Chondrocyte (in vitro differentiated cells): ENCODE measurements at regions not wholly inside any gene's neighbourhood (a gene's known extent, or its start where the extent isn't known, plus 50 kb on each side); places are given as distances from the start of the nearest gene placed in this dataset.

ENCODE experiments used
- DNase-seq: peaks from one replicate; pipeline ENCODE4 v3.0.0; 2021; ENCODE audit warnings: mixed read lengths, low spot score
- H3K27ac Mint-ChIP-seq: one replicate; pipeline ENCODE4 v1.8.0; 2021; ENCODE audit warnings: mild to moderate bottlenecking, moderate library complexity, mixed read lengths; ENCODE audit not compliant: unreplicated experiment
- H3K27me3 Mint-ChIP-seq: 2 replicates; pipeline ENCODE4 v1.8.0; 2021; ENCODE audit warnings: low read depth, mixed read lengths
- H3K36me3 Mint-ChIP-seq: 2 replicates; pipeline ENCODE4 v1.8.0; 2021; ENCODE audit warnings: low read depth, mixed read lengths
- H3K4me1 Mint-ChIP-seq: 2 replicates; pipeline ENCODE4 v1.8.0; 2021; ENCODE audit warnings: low read depth, mild to moderate bottlenecking, mixed read lengths
- H3K4me3 Mint-ChIP-seq: one replicate; pipeline ENCODE4 v1.8.0; 2021; ENCODE audit warnings: mild to moderate bottlenecking, moderate library complexity, mixed read lengths; ENCODE audit not compliant: unreplicated experiment
- H3K9me3 Mint-ChIP-seq: 2 replicates; pipeline ENCODE4 v1.8.0; 2021; ENCODE audit warnings: low read depth, mixed read lengths
- TF ChIP-seq, protein P1 (sequence below): fragments of 200-600 bp; sonication (generic); IDR thresholded peaks from 2 replicates; pipeline ENCODE4 v1.5.0; 2021; ENCODE audit warnings: antibody characterized with exemption, mild to moderate bottlenecking, moderate library complexity

DNA sequence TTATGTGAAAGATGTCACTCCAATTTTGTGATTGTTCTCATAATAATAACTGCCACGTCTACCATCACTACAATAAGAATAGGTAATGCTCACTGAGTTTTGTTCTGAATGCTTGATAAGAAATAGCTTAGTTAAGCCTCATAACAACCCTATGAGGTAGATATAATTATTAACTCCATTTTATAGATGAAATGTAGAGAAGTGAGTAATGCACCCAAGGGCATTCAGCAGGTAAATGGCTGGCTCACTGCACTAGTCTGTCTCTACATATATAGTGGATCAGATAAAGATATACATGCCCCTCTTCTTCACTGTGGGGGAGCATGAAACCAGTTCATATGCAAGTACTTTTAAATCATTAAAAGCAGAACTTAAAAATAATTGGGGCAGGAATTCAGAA, 65.8 kb upstream of the SLC4A4 start:
- H3K4me3 Mint-ChIP-seq: no peak overlapping the region
- TF ChIP-seq, protein P1, sequence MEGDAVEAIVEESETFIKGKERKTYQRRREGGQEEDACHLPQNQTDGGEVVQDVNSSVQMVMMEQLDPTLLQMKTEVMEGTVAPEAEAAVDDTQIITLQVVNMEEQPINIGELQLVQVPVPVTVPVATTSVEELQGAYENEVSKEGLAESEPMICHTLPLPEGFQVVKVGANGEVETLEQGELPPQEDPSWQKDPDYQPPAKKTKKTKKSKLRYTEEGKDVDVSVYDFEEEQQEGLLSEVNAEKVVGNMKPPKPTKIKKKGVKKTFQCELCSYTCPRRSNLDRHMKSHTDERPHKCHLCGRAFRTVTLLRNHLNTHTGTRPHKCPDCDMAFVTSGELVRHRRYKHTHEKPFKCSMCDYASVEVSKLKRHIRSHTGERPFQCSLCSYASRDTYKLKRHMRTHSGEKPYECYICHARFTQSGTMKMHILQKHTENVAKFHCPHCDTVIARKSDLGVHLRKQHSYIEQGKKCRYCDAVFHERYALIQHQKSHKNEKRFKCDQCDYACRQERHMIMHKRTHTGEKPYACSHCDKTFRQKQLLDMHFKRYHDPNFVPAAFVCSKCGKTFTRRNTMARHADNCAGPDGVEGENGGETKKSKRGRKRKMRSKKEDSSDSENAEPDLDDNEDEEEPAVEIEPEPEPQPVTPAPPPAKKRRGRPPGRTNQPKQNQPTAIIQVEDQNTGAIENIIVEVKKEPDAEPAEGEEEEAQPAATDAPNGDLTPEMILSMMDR: no peak
- DNase-seq: no peak
- H3K27me3 Mint-ChIP-seq: no peaks in the 10 kb centered on the region
- no peaks in the 10 kb centered on the region for H3K36me3 Mint-ChIP-seq
- peaks cover 44% of the 10 kb centered on the region for H3K4me1 Mint-ChIP-seq
- no peak overlapping the region for H3K27ac Mint-ChIP-seq
- H3K9me3 Mint-ChIP-seq: no peaks in the 10 kb centered on the region

DNA sequence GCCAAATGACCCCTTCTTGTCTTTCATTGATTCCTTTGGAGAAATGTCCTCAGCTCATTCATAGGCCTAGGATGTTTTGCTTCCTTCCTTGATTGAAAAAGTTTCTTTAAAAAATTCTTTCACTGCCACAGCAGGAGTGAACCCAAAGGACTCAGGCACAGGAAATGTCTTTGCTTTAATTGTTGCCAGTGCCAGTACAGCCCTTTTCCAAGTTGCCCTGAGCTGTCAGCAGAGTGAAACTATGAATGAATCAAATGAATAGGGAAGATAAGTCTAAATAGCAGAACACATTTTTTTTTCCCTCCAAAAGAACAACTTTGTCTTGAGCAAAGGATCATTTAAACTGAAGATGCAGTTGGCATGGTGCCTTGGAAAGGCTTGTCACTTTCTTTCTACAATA, 63.8 kb upstream of the SLC4A4 start:
- TF ChIP-seq, protein P1: no peak
- Mint-ChIP-seq H3K9me3 (no peaks in the 10 kb centered on the region), H3K36me3 (no peaks in the 10 kb centered on the region), H3K4me3 (no peak overlapping the region), H3K27me3 (no peaks in the 10 kb centered on the region), H3K4me1 (peaks cover 26% of the 10 kb centered on the region), H3K27ac (peak overlapping the region; percentile 70)
- no peak for DNase-seq

DNA sequence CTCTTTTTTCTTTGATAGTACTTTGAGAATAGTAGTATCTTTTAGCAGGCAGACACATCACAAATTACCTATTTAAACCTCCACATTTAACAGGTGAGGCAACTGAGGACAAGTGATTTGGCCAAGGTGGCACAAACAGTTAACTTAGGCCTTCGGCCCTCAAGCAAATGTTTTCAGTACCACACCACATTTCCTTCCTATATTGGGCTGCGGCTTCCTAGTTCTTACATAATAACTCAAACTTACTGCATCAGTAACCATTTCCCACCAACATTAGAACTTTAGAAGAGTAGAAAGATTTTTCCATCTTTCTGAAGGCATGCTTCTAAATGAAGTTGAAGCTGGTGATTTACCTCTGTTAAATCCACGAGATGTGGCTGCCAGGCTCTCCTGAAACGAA, 63.2 kb upstream of the SLC4A4 start:
- peaks cover 23% of the 10 kb centered on the region for H3K4me1 Mint-ChIP-seq
- no peaks in the 10 kb centered on the region for H3K27me3 Mint-ChIP-seq
- no peak for DNase-seq
- H3K4me3 Mint-ChIP-seq: no peak overlapping the region
- H3K36me3 Mint-ChIP-seq: no peaks in the 10 kb centered on the region
- TF ChIP-seq, protein P1: no peak
- H3K9me3 Mint-ChIP-seq: no peaks in the 10 kb centered on the region
- no peak overlapping the region for H3K27ac Mint-ChIP-seq

DNA sequence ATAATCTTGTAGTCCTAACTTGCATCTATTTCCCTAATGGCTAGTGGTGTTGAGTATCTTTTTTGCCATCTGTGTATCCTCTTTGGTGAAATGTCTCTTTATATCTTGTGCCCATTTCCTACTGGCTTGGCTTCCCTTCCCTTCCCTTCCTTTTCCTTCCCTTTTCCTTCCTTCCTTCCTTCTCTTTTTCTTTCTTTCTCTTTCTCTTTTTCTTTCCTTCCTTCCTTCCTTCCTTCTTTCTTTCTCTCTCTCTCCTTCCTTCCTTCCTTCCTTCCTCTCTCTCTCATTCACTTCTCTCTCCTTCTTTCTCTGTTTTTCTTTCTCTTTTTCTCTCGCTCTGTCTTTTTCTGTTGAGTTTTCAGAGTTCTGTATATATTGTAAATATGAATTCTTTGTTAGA, 61.5 kb upstream of the SLC4A4 start:
- Mint-ChIP-seq H3K27ac (no peak overlapping the region), H3K4me3 (no peak overlapping the region), H3K27me3 (no peaks in the 10 kb centered on the region), H3K36me3 (no peaks in the 10 kb centered on the region), H3K4me1 (peaks cover 19% of the 10 kb centered on the region), H3K9me3 (no peaks in the 10 kb centered on the region)
- DNase-seq: no peak
- TF ChIP-seq, protein P1: no peak

DNA sequence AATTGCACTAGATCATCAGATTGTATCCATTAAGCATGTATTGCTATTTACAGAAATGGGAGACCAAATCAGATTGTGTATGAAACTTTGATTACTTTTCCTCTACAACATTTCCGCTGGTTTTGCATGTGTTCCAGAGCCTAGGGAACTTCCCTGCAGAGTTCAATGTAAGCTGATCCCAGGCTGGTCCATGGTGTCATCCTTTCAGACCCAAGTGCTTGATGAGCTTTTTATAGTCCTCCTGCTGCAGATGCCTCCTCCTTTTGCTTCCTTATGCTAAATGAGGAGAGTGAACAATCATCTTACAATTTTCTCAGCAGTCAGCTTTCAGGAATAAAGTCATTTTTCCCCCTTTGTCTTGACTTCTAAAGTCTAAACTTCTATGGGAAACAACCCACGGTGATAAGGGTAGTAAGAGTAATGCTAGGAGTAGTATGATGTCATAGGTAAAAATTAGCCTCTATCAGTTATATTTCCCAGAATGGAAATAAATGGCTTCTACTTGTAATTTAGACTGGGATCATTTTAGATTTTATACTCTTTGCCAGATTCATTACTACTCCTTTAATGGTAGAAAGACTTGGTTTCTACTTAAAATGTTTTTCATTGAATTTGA, 55.1 kb upstream of the SLC4A4 start:
- Mint-ChIP-seq H3K36me3 (no peaks in the 10 kb centered on the region), H3K4me3 (no peak overlapping the region), H3K4me1 (peaks cover 14% of the 10 kb centered on the region), H3K27me3 (no peaks in the 10 kb centered on the region), H3K27ac (no peak overlapping the region), H3K9me3 (no peaks in the 10 kb centered on the region)
- DNase-seq: no peak
- TF ChIP-seq, protein P1: no peak
